OCI-LY3 (cell line): ENCODE measurements at regions not wholly inside any gene's neighbourhood (a gene's known extent, or its start where the extent isn't known, plus 50 kb on each side); places are given as distances from the start of the nearest gene placed in this dataset.
A peak's percentile ranks its signal among the peaks of the same experiment; 100 is the strongest.

ENCODE experiments used
- H2AFZ ChIP-seq: fragments of 200-600, 300-600 bp; shearing (Covaris generic); 2 replicates; pipeline ENCODE4 v1.6.0; 2014; ENCODE audit warnings: antibody characterized with exemption, low read depth, low read length
- H3K27ac ChIP-seq: fragments of 200-600, 300-600 bp; sonication (generic); 2 replicates; pipeline ENCODE4 v1.5.1; 2014; ENCODE audit warnings: mild to moderate bottlenecking, low read length, moderate library complexity, mixed read lengths
- H3K27me3 ChIP-seq: fragments of 200-600, 300-600 bp; sonication (generic); 2 replicates; pipeline ENCODE4 v1.6.1; 2014; ENCODE audit warnings: low read depth, low read length, mixed read lengths
- H3K36me3 ChIP-seq: fragments of 200-600, 300-600 bp; sonication (generic); replicated peaks from 2 replicates; pipeline ENCODE3; 2014; ENCODE audit warnings: low read depth, low read length, mixed read lengths
- H3K4me1 ChIP-seq: fragments of 300-600, 200-600 bp; sonication (generic); 2 replicates; pipeline ENCODE4 v1.6.1; 2014; ENCODE audit warnings: low read length, mixed read lengths
- H3K4me2 ChIP-seq: fragments of 200-600, 300-600 bp; sonication (generic); 2 replicates; pipeline ENCODE4 v1.6.1; 2014; ENCODE audit warnings: low read length, mixed read lengths
- H3K4me3 ChIP-seq: fragments of 300-600, 200-600 bp; sonication (generic); 2 replicates; pipeline ENCODE4 v1.5.1; 2014; ENCODE audit warnings: antibody characterized with exemption, mild to moderate bottlenecking, low read length, moderate library complexity
- H3K79me2 ChIP-seq: fragments of 300-600, 200-600 bp; shearing (Covaris generic); 2 replicates; pipeline ENCODE4 v1.6.1; 2014; ENCODE audit warnings: mild to moderate bottlenecking, low read length, mixed read lengths
- H3K9ac ChIP-seq: fragments of 300-600, 200-600 bp; shearing (Covaris generic); 2 replicates; pipeline ENCODE4 v1.6.0; 2014; ENCODE audit warnings: mild to moderate bottlenecking, low read length, moderate library complexity
- H3K9me3 ChIP-seq: fragments of 200-600, 300-600 bp; shearing (Covaris generic); 2 replicates; pipeline ENCODE4 v1.6.1; 2014; ENCODE audit warnings: low read length, mixed read lengths; ENCODE audit not compliant: insufficient read depth
- H4K20me1 ChIP-seq: fragments of 200-600, 300-600 bp; sonication (generic); 2 replicates; pipeline ENCODE4 v1.6.1; 2016; ENCODE audit warnings: low read length, mixed read lengths; ENCODE audit not compliant: insufficient read depth
- CTCF ChIP-seq: fragments of 200-600, 300-600 bp; sonication (generic); IDR thresholded peaks from 2 replicates; pipeline ENCODE4 v1.5.1; 2014; ENCODE audit warnings: antibody characterized with exemption, low read length, low read depth
- EZH2phosphoT487 ChIP-seq: fragments of 200-600 bp; shearing (Covaris generic); IDR thresholded peaks from 2 replicates; pipeline ENCODE4 v1.6.1; 2018; ENCODE audit warnings: antibody characterized with exemption, mixed run types, low read depth

GRCh38 chr4:133637161-133637560 is 488.1 kb downstream of the PCDH10 start:
- Histone ChIP-seq H2AFZ (no peak overlapping the region), H3K36me3 (no peaks in the 10 kb centered on the region), H3K4me2 (no peak overlapping the region), H3K27ac (no peak overlapping the region), H3K4me3 (no peak overlapping the region), H3K27me3 (no peaks in the 10 kb centered on the region), H3K9ac (no peak overlapping the region), H3K4me1 (no peaks in the 10 kb centered on the region), H3K9me3 (no peaks in the 10 kb centered on the region), H4K20me1 (no peaks in the 10 kb centered on the region), H3K79me2 (no peaks in the 10 kb centered on the region)
- TF ChIP-seq EZH2phosphoT487, result no peak
- TF ChIP-seq CTCF, result no peak

- Histone ChIP-seq H3K4me1 (peaks cover 10% of the 10 kb centered on the region), H3K27ac (no peak overlapping the region), H3K27me3 (no peaks in the 10 kb centered on the region), H2AFZ (peak overlapping the region; percentile 22), H3K9ac (no peak overlapping the region), H3K4me2 (peak overlapping the region; percentile 25), H3K79me2 (no peaks in the 10 kb centered on the region), H3K9me3 (no peaks in the 10 kb centered on the region), H4K20me1 (no peaks in the 10 kb centered on the region), H3K4me3 (no peak overlapping the region), H3K36me3 (no peaks in the 10 kb centered on the region)
- TF ChIP-seq EZH2phosphoT487 (no peak), CTCF (peak; percentile 34)
These were observed 475.6 kb downstream of the PCDH10 start for GRCh38 chr4:133624744-133625143.

- Histone ChIP-seq H3K79me2 (no peaks in the 10 kb centered on the region), H3K9me3 (no peaks in the 10 kb centered on the region), H3K4me1 (peaks cover 10% of the 10 kb centered on the region), H3K4me2 (peak overlapping the region; percentile 25; the same call in 1 of the 2 replicates), H2AFZ (no peak overlapping the region), H3K36me3 (no peaks in the 10 kb centered on the region), H3K4me3 (no peak overlapping the region), H3K9ac (no peak overlapping the region), H3K27ac (no peak overlapping the region), H4K20me1 (no peaks in the 10 kb centered on the region), H3K27me3 (no peaks in the 10 kb centered on the region)
- TF ChIP-seq CTCF, result no peak
- TF ChIP-seq EZH2phosphoT487, result no peak
These were observed 474.8 kb downstream of the PCDH10 start for GRCh38 chr4:133623847-133624246.

GRCh38 chr4:133621628-133622027 is 472.5 kb downstream of the PCDH10 start:
- peaks cover 10% of the 10 kb centered on the region for H3K4me1 ChIP-seq
- no peaks in the 10 kb centered on the region for H3K79me2 ChIP-seq
- no peaks in the 10 kb centered on the region for H4K20me1 ChIP-seq
- H3K27ac ChIP-seq, result no peak overlapping the region
- TF ChIP-seq CTCF, result no peak
- no peak overlapping the region for H2AFZ ChIP-seq
- no peaks in the 10 kb centered on the region for H3K9me3 ChIP-seq
- no peaks in the 10 kb centered on the region for H3K36me3 ChIP-seq
- no peak overlapping the region for H3K4me3 ChIP-seq
- no peak overlapping the region for H3K4me2 ChIP-seq
- H3K27me3 ChIP-seq, result no peaks in the 10 kb centered on the region
- no peak overlapping the region for H3K9ac ChIP-seq
